ENCODE measurements at regions not wholly inside any gene's neighbourhood (a gene's known extent, or its start where the extent isn't known, plus 50 kb on each side); places are given as distances from the start of the nearest gene placed in this dataset.

DNA sequence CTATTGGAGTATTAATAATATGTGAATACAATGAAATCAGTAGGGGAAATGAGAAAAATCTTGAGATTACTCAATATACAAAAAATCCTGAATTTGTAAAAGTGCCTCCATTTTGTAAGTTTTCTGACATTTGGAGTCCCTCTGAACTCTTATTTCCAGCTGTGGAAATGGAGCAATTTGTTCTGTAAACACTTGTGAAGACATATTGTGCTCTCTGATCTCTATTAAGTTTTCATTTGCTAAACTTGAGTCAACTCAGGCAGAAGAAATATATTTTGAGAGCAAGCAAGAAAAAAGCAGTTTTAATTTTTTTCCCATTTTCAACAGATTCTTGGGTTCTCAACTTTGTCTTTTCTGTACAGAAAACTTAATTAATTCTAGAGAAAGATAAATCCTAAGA, 51.4 kb upstream of the PCDH18 start:
- Histone ChIP-seq H3K27me3 (ENCODE audit: insufficient read depth, poor library complexity, severe bottlenecking) (no peaks in the 10 kb centered on the region), H3K27ac (replicated peaks) (no peak overlapping the region), H3K4me3 (replicated peaks; ENCODE audit: insufficient read depth, low read length) (no peak overlapping the region)
- TF ChIP-seq GABPA (IDR thresholded peaks at IDR 0.05; ENCODE audit: low read depth): no peak
- TF ChIP-seq, protein P1, sequence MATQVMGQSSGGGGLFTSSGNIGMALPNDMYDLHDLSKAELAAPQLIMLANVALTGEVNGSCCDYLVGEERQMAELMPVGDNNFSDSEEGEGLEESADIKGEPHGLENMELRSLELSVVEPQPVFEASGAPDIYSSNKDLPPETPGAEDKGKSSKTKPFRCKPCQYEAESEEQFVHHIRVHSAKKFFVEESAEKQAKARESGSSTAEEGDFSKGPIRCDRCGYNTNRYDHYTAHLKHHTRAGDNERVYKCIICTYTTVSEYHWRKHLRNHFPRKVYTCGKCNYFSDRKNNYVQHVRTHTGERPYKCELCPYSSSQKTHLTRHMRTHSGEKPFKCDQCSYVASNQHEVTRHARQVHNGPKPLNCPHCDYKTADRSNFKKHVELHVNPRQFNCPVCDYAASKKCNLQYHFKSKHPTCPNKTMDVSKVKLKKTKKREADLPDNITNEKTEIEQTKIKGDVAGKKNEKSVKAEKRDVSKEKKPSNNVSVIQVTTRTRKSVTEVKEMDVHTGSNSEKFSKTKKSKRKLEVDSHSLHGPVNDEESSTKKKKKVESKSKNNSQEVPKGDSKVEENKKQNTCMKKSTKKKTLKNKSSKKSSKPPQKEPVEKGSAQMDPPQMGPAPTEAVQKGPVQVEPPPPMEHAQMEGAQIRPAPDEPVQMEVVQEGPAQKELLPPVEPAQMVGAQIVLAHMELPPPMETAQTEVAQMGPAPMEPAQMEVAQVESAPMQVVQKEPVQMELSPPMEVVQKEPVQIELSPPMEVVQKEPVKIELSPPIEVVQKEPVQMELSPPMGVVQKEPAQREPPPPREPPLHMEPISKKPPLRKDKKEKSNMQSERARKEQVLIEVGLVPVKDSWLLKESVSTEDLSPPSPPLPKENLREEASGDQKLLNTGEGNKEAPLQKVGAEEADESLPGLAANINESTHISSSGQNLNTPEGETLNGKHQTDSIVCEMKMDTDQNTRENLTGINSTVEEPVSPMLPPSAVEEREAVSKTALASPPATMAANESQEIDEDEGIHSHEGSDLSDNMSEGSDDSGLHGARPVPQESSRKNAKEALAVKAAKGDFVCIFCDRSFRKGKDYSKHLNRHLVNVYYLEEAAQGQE (IDR thresholded peaks at IDR 0.05; ENCODE audit: insufficient replicate concordance, low read depth): no peak
- TF ChIP-seq SPI1 (IDR thresholded peaks at IDR 0.05; ENCODE audit: borderline replicate concordance, low read depth): no peak
- TF ChIP-seq, protein P2, sequence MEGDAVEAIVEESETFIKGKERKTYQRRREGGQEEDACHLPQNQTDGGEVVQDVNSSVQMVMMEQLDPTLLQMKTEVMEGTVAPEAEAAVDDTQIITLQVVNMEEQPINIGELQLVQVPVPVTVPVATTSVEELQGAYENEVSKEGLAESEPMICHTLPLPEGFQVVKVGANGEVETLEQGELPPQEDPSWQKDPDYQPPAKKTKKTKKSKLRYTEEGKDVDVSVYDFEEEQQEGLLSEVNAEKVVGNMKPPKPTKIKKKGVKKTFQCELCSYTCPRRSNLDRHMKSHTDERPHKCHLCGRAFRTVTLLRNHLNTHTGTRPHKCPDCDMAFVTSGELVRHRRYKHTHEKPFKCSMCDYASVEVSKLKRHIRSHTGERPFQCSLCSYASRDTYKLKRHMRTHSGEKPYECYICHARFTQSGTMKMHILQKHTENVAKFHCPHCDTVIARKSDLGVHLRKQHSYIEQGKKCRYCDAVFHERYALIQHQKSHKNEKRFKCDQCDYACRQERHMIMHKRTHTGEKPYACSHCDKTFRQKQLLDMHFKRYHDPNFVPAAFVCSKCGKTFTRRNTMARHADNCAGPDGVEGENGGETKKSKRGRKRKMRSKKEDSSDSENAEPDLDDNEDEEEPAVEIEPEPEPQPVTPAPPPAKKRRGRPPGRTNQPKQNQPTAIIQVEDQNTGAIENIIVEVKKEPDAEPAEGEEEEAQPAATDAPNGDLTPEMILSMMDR (IDR thresholded peaks at IDR 0.05; ENCODE audit: insufficient read depth, low read length): no peak
- no peak for TF ChIP-seq POLR2AphosphoS5 (IDR thresholded peaks at IDR 0.05; ENCODE audit: low read depth)
- DNase-seq (ENCODE audit: low read depth in 1 of 2, low spot score in 1 of 2): no peak
